SK-N-SH (cell line): ENCODE measurements at regions not wholly inside any gene's neighbourhood (a gene's known extent, or its start where the extent isn't known, plus 50 kb on each side); places are given as distances from the start of the nearest gene placed in this dataset.

Experiments used
- CTCF ChIA-PET: fragments of 300-600, 350-600 bp; formaldehyde crosslinking; extraction: SDS; loops from one replicate; lab custom pipeline; 2021; lab: Yijun Ruan, JAX
- POLR2A ChIA-PET: fragments of 350-600 bp; sonication (Branson Sonifier 250); formaldehyde crosslinking; extraction: SDS; loops from one replicate; lab custom pipeline; 2020; ENCODE audit warnings: antibody characterized with exemption, inconsistent platforms; lab: Yijun Ruan, JAX
- DNase-seq: peaks from one replicate; pipeline ENCODE4 v3.0.0; 2012
- H2AFZ ChIP-seq: fragments of 200-600 bp; sonication (generic); 2 replicates; pipeline ENCODE4 v1.8.1; 2016; ENCODE audit warnings: antibody characterized with exemption, mild to moderate bottlenecking, low read depth
- H3F3A ChIP-seq: fragments of 200-600 bp; sonication (generic); replicated peaks from 2 replicates; pipeline ENCODE3; 2016; ENCODE audit warnings: antibody characterized with exemption, mild to moderate bottlenecking; ENCODE audit not compliant: insufficient read depth
- H3K27ac ChIP-seq, 2 experiments: fragments of 200-500 bp in 1 of 2; fragments of 200-600 bp in 1 of 2; sonication (Bioruptor generic) in 1 of 2; sonication (generic), shearing (Covaris generic) in 1 of 2; 2 replicates each; pipeline versions ENCODE4 v1.5.1 to v1.6.1; 2014 to 2016; ENCODE audit warnings: low read depth in 2 of 2, inconsistent platforms in 1 of 2, low read length in 1 of 2, mild to moderate bottlenecking in 1 of 2, mixed read lengths in 1 of 2
- H3K27me3 ChIP-seq: fragments of 200-600 bp; sonication (generic), shearing (Covaris generic); 2 replicates; pipeline ENCODE4 v1.6.1; 2016; ENCODE audit warnings: mixed run types; ENCODE audit not compliant: insufficient read depth
- H3K36me3 ChIP-seq, 2 experiments: fragments of 200-500 bp in 1 of 2; fragments of 200-600 bp in 1 of 2; sonication (Bioruptor generic) in 1 of 2; sonication (generic) in 1 of 2; replicated peaks in 1 of 2; 2 replicates each; pipeline versions ENCODE3 to v1.5.1; 2014 to 2016; ENCODE audit warnings: low read length in 1 of 2, mild to moderate bottlenecking in 1 of 2; ENCODE audit not compliant: insufficient read depth in 2 of 2, control insufficient read depth in 1 of 2
- H3K4me1 ChIP-seq, 2 experiments: fragments of 200-500 bp in 1 of 2; fragments of 200-600 bp in 1 of 2; sonication (Bioruptor generic) in 1 of 2; sonication (generic), shearing (Covaris generic) in 1 of 2; 2 replicates each; pipeline versions ENCODE4 v1.5.1 to v1.6.1; 2014 to 2016; ENCODE audit warnings: low read depth in 1 of 2, low read length in 1 of 2, mixed run types in 1 of 2; ENCODE audit not compliant: insufficient read depth in 2 of 2, control insufficient read depth in 1 of 2
- H3K4me2 ChIP-seq: fragments of 200-600 bp; sonication (generic), shearing (Covaris generic); 2 replicates; pipeline ENCODE4 v1.6.1; 2017; ENCODE audit warnings: mixed run types
- H3K4me3 ChIP-seq, 2 experiments: fragments of 200-500 bp in 1 of 2; fragments of 200-600 bp in 1 of 2; sonication (Bioruptor generic) in 1 of 2; sonication (generic), shearing (Covaris generic) in 1 of 2; 2 replicates each; pipeline versions ENCODE4 v1.5.1 to v1.8.1; 2014 to 2016; ENCODE audit warnings: low read depth in 2 of 2, inconsistent platforms in 1 of 2, low read length in 1 of 2, mild to moderate bottlenecking in 1 of 2, mixed read lengths in 1 of 2, moderate library complexity in 1 of 2
- H3K79me2 ChIP-seq: fragments of 200-600 bp; sonication (generic); 2 replicates; pipeline ENCODE4 v1.8.1; 2017; ENCODE audit warnings: mild to moderate bottlenecking; ENCODE audit not compliant: insufficient read depth
- H3K9ac ChIP-seq: fragments of 200-600 bp; sonication (generic); 2 replicates; pipeline ENCODE4 v1.6.1; 2017; ENCODE audit warnings: mixed run types
- H3K9me2 ChIP-seq: fragments of 200-600 bp; sonication (generic); 2 replicates; pipeline ENCODE4 v1.6.1; 2017; ENCODE audit warnings: mixed run types
- H3K9me3 ChIP-seq: fragments of 200-600 bp; sonication (generic); 2 replicates; pipeline ENCODE4 v1.6.1; 2017; ENCODE audit warnings: mixed run types, mild to moderate bottlenecking, moderate library complexity
- H4K20me1 ChIP-seq: fragments of 200-600 bp; sonication (generic); 2 replicates; pipeline ENCODE4 v1.6.1; 2017; ENCODE audit warnings: mild to moderate bottlenecking, mixed run types; ENCODE audit not compliant: insufficient read depth
- CHD2 ChIP-seq: fragments of 150-350 bp; IDR thresholded peaks from 2 replicates; pipeline ENCODE4 v1.6.1; 2018; ENCODE audit warnings: low read length; ENCODE audit not compliant: partially characterized antibody
- EP300 ChIP-seq, 2 experiments: IDR thresholded peaks; 2 replicates each; pipeline versions ENCODE4 v1.4.0 to v1.6.1; 2012; ENCODE audit warnings: borderline replicate concordance in 1 of 2, low read depth in 1 of 2, low read length in 1 of 2
- FOXJ3 ChIP-seq: sonication (generic); formaldehyde crosslinking; IDR thresholded peaks from 2 replicates; pipeline ENCODE4 v1.5.1; 2020; ENCODE audit warnings: mild to moderate bottlenecking, missing genetic modification reagents
- GABPA ChIP-seq: IDR thresholded peaks from 2 replicates; pipeline ENCODE4 v1.4.0; 2012; ENCODE audit warnings: low read depth, mild to moderate bottlenecking
- GATA2 ChIP-seq: sonication (generic); formaldehyde crosslinking; IDR thresholded peaks from 2 replicates; pipeline ENCODE4 v1.5.0; 2020; ENCODE audit warnings: mild to moderate bottlenecking, missing genetic modification reagents
- IRF3 ChIP-seq: fragments of 150-350 bp; IDR thresholded peaks from 2 replicates; pipeline ENCODE4 v1.6.1; 2016; ENCODE audit warnings: mild to moderate bottlenecking, low read depth, low read length
- MXI1 ChIP-seq: IDR thresholded peaks from 2 replicates; pipeline ENCODE4 v1.6.1; 2012; ENCODE audit warnings: mild to moderate bottlenecking, low read depth, low read length, improper control_type of control experiment
- NFIC ChIP-seq: IDR thresholded peaks from 2 replicates; pipeline ENCODE4 v1.4.0; 2012; ENCODE audit warnings: borderline replicate concordance
- NRF1 ChIP-seq: IDR thresholded peaks from 2 replicates; pipeline ENCODE4 v1.6.1; 2012; ENCODE audit warnings: low read depth, mild to moderate bottlenecking, low read length
- PBX3 ChIP-seq: IDR thresholded peaks from 2 replicates; pipeline ENCODE4; 2012
- POLR2AphosphoS5 ChIP-seq: IDR thresholded peaks from 2 replicates; pipeline ENCODE4 v1.6.1; 2012; ENCODE audit warnings: low read depth, low read length
- RAD21 ChIP-seq: IDR thresholded peaks from 2 replicates; pipeline ENCODE4 v1.6.1; 2012; ENCODE audit warnings: mild to moderate bottlenecking, low read length
- RCOR1 ChIP-seq: fragments of 150-350 bp; IDR thresholded peaks from 2 replicates; pipeline ENCODE4 v1.6.1; 2017; ENCODE audit warnings: antibody characterized with exemption, low read length
- RFX5 ChIP-seq: IDR thresholded peaks from 2 replicates; pipeline ENCODE4 v1.6.1; 2012; ENCODE audit warnings: mild to moderate bottlenecking, improper control_type of control experiment, low read length
- SMC3 ChIP-seq: IDR thresholded peaks from 2 replicates; pipeline ENCODE4 v1.6.1; 2012; ENCODE audit warnings: low read depth, low read length, improper control_type of control experiment
- TAF1 ChIP-seq: IDR thresholded peaks from 2 replicates; pipeline ENCODE4 v1.6.1; 2012; ENCODE audit warnings: low read depth, mild to moderate bottlenecking, low read length, moderate library complexity, borderline replicate concordance
- TEAD4 ChIP-seq: IDR thresholded peaks from 2 replicates; pipeline ENCODE4 v1.4.0; 2012; ENCODE audit warnings: mild to moderate bottlenecking, borderline replicate concordance; ENCODE audit not compliant: insufficient read depth
- WGBS: methylation state at CpG from one replicate; pipeline ENCODE4 v1.1.6; 2017; ENCODE audit warnings: low lambda C conversion rate; 5-methylcytosine and 5-hydroxymethylcytosine counted together
- TF ChIP-seq, protein P1 (sequence below): IDR thresholded peaks from 2 replicates; pipeline ENCODE4 v1.6.1; 2012; ENCODE audit warnings: mild to moderate bottlenecking, low read depth, low read length, moderate library complexity
- TF ChIP-seq, protein P2 (sequence below): IDR thresholded peaks from 2 replicates; pipeline ENCODE4 v1.4.0; 2012; ENCODE audit warnings: low read depth
- TF ChIP-seq, protein P3 (sequence below): IDR thresholded peaks from 2 replicates; pipeline ENCODE4 v1.4.0; 2012; ENCODE audit warnings: low read depth, borderline replicate concordance

DNA sequence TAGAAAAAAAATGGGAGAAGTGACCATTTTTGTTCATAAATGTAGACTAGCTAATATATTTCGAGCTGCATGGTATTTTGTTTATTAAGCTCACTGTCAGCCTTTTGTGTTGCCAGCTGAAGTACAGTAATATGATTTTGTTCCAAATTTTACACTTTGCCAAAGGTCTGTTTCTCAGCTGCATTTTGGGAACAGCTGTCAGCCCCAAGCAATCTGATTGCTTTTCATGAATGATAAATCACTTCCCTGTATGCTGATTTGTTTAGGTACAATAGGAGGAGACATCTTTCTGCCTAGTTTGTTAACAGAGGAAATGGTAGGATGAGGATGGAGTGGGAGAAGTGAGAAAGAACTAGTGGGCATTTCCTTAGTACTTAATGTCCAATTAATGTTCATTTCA, 79.3 kb downstream of the NABP1 start:
- H3F3A ChIP-seq = no peaks in the 10 kb centered on the region
- H3K27ac ChIP-seq = no peak overlapping the region
- H2AFZ ChIP-seq = no peak overlapping the region
- H3K27me3 ChIP-seq = no peaks in the 10 kb centered on the region
- H3K79me2 ChIP-seq = no peaks in the 10 kb centered on the region
- H3K4me3 ChIP-seq = no peak overlapping the region
- 54% methylated on average over 1 of the region's 1 CpG for WGBS
- no peaks in the 10 kb centered on the region for H4K20me1 ChIP-seq
- no peak overlapping the region for H3K9ac ChIP-seq
- no peak for DNase-seq
- no peaks in the 10 kb centered on the region for H3K9me2 ChIP-seq
- ChIA-PET POLR2A (no interaction called here), CTCF (interaction anchor here (1.3 to 1.6 kb wide), 3 partner anchors 30 to 190 kb away, joined by 3 to 4 read pairs (median 4); no protein-coding TSS in a partner anchor)
- TF ChIP-seq MXI1 (no peak), EP300 (IDR thresholded peaks at IDR 0.05; ENCODE audit: borderline replicate concordance in 1 of 2, low read depth in 1 of 2, low read length in 1 of 2) (no peak), TAF1 (no peak), PBX3 (no peak), TEAD4 (no peak), FOXJ3 (CRISPR knock-in tag) (no peak), RAD21 (no peak), IRF3 (no peak), NRF1 (no peak), NFIC (no peak), GATA2 (CRISPR knock-in tag) (no peak), POLR2AphosphoS5 (no peak), RFX5 (no peak), SMC3 (no peak), CHD2 (no peak), RCOR1 (no peak), GABPA (no peak)
- TF ChIP-seq, protein P1, sequence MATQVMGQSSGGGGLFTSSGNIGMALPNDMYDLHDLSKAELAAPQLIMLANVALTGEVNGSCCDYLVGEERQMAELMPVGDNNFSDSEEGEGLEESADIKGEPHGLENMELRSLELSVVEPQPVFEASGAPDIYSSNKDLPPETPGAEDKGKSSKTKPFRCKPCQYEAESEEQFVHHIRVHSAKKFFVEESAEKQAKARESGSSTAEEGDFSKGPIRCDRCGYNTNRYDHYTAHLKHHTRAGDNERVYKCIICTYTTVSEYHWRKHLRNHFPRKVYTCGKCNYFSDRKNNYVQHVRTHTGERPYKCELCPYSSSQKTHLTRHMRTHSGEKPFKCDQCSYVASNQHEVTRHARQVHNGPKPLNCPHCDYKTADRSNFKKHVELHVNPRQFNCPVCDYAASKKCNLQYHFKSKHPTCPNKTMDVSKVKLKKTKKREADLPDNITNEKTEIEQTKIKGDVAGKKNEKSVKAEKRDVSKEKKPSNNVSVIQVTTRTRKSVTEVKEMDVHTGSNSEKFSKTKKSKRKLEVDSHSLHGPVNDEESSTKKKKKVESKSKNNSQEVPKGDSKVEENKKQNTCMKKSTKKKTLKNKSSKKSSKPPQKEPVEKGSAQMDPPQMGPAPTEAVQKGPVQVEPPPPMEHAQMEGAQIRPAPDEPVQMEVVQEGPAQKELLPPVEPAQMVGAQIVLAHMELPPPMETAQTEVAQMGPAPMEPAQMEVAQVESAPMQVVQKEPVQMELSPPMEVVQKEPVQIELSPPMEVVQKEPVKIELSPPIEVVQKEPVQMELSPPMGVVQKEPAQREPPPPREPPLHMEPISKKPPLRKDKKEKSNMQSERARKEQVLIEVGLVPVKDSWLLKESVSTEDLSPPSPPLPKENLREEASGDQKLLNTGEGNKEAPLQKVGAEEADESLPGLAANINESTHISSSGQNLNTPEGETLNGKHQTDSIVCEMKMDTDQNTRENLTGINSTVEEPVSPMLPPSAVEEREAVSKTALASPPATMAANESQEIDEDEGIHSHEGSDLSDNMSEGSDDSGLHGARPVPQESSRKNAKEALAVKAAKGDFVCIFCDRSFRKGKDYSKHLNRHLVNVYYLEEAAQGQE = no peak
- TF ChIP-seq, protein P2, sequence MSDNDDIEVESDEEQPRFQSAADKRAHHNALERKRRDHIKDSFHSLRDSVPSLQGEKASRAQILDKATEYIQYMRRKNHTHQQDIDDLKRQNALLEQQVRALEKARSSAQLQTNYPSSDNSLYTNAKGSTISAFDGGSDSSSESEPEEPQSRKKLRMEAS = no peak
- TF ChIP-seq, protein P3, sequence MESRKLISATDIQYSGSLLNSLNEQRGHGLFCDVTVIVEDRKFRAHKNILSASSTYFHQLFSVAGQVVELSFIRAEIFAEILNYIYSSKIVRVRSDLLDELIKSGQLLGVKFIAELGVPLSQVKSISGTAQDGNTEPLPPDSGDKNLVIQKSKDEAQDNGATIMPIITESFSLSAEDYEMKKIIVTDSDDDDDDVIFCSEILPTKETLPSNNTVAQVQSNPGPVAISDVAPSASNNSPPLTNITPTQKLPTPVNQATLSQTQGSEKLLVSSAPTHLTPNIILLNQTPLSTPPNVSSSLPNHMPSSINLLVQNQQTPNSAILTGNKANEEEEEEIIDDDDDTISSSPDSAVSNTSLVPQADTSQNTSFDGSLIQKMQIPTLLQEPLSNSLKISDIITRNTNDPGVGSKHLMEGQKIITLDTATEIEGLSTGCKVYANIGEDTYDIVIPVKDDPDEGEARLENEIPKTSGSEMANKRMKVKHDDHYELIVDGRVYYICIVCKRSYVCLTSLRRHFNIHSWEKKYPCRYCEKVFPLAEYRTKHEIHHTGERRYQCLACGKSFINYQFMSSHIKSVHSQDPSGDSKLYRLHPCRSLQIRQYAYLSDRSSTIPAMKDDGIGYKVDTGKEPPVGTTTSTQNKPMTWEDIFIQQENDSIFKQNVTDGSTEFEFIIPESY = no peak
- H3K36me3 ChIP-seq = no peaks in the 10 kb centered on the region
- H3K9me3 ChIP-seq = no peaks in the 10 kb centered on the region
- H3K4me2 ChIP-seq = no peak overlapping the region
- H3K4me1 ChIP-seq = no peaks in the 10 kb centered on the region; a peak in 2 of 4 replicates
